Sciatic nerve (tissue), 2 donors: ENCODE measurements at regions not wholly inside any gene's neighbourhood (a gene's known extent, or its start where the extent isn't known, plus 50 kb on each side); places are given as distances from the start of the nearest gene placed in this dataset.

ENCODE experiments used
- ATAC-seq: fragments of 200-7000 bp; cut with Tn5 transposase; one replicate; pipeline ENCODE4 v1.9.1; 2020; ENCODE audit warnings: mild to moderate bottlenecking, moderate library complexity
- DNase-seq: peaks from one replicate; pipeline ENCODE4 v3.0.0-alpha.2; 2020; ENCODE audit warnings: low spot score
- intact Hi-C: fragments of 100-400 bp; cut with DNase I; formaldehyde crosslinking; loops from one replicate; pipeline ENCODE4 v1.14.2; 2022
- donor health status: DM: no; HTN: no; CAD: no.
- donor health status: DM: no; HTN: no; CAD: no.

GRCh38 chr1:173128742-173129141 lies 78.0 kb upstream of the TNFSF18 start:
- no peak for DNase-seq
- intact Hi-C loops, result no loop called here
- no peak for ATAC-seq

DNA sequence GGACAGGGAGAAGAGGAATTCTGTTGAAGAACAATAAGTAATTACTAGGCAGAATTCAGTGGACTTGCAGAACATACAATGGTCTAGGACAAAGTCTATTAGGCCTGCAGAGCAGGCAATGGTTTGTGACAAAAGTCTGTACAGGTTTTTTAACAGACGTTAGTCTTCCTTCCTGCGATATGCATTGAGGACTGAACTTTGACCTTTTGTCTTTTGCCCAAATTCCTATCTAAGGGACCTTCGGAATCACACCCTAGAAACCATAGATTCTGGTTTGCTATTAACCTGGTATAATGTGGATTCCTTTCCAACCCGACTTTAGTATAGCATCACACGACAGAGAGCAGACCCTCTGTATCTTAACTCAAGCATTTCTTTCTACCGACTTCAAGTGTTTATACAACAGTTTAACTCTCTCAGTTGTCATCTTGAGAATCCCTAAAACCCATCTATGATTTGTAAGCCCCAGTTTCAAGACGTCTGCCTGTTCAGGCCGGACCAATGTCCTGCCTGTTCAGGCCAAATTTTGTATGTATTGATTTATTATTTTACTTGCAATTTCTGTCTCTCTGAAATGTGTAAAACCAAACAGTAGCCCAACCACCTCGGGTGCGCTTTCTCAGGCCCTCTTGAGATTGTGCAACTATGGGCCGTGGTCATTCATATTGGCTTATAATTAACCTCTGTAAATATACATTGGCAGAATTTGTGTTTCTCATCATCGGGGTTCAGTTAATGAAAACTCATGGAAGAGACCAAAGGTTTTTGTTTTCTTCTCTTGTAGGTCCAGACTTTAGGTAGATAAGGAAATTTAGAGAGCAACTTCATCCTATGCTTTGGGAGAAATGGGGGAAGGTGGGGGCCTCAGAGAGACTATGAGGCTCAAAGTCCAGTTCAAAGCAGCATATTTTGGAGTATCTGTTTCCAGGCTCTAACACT lies 76.9 kb upstream of the TNFSF18 start:
- intact Hi-C loops, result no loop called here
- DNase-seq (no peak), ATAC-seq (no peak)

DNA sequence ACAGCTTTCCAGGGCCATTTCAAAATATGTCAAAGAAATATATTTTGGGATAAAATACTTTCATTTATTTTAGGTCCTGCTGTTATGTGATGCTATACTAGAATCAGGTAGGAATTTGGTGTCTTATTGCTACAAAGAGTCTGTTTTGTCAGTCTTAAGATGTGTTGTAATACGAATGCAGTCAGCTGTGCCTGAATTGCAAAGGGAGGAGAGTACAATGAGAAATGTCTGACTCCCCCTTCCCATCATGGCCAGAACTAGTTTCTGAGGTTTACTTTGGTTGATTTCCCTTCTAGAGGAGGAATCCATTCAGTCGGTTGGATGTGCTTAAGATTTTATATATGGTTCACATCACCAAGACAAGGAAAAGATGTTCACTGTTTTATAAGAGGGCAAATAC lies 75.7 kb upstream of the TNFSF18 start:
- intact Hi-C loops, result no loop called here

DNA sequence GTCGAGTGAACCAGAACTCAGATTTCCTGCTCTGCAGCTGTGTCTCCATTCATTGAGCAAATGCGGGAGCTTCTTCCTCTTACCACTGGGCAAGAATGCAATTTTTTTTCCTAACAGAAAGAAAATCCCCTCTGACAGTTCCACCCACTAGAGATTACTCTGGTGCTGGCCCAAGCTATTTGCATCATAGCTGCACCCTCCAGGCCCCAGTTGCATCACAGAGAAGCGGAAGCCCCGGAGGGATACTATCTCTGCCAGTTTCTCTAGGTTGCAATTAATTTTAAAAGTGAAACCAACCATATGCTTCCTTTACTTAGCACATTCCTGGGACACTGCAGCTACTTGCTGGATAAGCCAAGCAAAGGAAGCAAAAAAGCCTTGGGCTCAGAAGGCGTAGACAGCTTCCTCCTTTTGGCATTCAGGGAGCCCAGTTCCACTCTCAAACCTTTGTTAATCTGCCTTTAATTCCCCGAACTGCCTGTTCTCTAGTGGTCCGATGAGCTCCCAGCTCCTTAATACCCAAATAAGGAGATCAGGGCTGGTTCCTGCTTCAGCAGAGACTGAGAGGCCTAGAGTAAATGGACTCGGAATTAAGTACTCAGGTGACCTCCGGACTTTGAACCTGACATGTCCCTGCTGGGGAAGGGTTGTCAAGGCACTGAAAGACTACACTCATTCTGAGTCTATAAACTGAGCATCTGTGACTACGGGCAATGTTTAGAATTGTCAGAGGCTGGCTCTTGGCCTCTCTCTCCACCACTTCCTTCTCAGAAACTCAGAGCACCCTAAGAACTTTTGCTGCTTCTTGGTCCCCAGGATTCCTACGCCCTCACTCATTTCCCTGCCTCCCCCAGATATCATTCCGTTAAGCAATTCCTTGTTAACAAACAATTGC lies 72.5 kb upstream of the TNFSF18 start:
- intact Hi-C loops, result no loop called here
- ATAC-seq (peak; percentile 96), DNase-seq (peak; percentile 77)

More for the DNA sequence above, 75.7 kb upstream of the TNFSF18 start:
- ATAC-seq (no peak), DNase-seq (no peak)

GRCh38 chr1:173122344-173122935 lies 71.7 kb upstream of the TNFSF18 start:
- DNase-seq, result no peak
- intact Hi-C loops, result no loop called here
- peak; percentile 33 for ATAC-seq

GRCh38 chr1:173118404-173118803 lies 67.7 kb upstream of the TNFSF18 start:
- DNase-seq (no peak), ATAC-seq (no peak)
- intact Hi-C loops, result no loop called here

GRCh38 chr1:173117761-173118160 lies 67.0 kb upstream of the TNFSF18 start:
- ATAC-seq, result no peak

DNA sequence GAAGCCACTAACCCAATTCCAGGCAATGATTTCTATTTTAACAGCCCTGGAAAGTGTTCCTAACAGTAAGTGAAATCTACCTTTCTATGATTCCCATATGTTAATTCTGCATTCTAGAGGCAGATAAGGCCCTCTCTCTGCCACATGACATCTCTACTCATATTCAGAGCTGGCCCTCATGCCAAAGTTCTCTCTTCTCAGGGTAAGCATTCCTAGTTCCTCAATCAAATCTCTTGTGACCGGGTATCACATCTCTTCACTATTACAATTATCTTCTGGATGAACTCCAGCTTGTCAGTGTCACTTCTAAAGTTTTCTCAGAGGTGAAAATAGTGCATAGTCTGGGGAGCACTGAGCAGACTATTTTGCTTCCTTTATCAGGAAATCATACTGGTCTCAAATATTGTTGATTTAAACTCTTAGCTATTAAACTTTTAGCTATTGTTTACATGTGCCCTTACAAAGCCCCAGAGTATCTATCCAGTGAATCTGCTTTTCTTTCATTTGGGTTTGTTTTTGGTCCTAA lies 66.4 kb upstream of the TNFSF18 start:
- ATAC-seq, result peak; percentile 62
- no peak for DNase-seq

More at GRCh38 chr1:173117761-173118160, 67.0 kb upstream of the TNFSF18 start:
- no peak for DNase-seq
- intact Hi-C loops, result no loop called here

DNA sequence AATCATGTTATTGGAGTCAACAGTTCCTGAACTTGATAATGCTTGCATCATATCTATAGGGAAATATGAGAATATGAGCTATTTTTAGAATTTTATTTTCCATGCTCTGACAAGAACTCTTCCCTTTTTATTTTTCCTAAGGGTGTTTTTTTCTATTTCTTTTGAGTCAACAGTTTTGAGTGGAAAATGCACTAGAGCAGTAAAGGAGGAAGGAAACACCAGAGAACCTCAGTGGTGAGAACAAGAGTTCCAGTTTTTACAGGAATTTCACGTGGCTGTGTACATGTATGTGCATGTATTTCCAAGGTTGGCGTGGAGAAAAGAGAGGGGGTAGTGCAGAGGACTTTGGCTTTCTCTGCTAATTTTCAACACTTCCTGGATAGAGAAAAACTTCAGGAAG lies 63.6 kb upstream of the TNFSF18 start:
- intact Hi-C loops, result no loop called here
- peak; percentile 36 for ATAC-seq

More for the DNA sequence above, 66.4 kb upstream of the TNFSF18 start:
- intact Hi-C loops, result no loop called here

DNA sequence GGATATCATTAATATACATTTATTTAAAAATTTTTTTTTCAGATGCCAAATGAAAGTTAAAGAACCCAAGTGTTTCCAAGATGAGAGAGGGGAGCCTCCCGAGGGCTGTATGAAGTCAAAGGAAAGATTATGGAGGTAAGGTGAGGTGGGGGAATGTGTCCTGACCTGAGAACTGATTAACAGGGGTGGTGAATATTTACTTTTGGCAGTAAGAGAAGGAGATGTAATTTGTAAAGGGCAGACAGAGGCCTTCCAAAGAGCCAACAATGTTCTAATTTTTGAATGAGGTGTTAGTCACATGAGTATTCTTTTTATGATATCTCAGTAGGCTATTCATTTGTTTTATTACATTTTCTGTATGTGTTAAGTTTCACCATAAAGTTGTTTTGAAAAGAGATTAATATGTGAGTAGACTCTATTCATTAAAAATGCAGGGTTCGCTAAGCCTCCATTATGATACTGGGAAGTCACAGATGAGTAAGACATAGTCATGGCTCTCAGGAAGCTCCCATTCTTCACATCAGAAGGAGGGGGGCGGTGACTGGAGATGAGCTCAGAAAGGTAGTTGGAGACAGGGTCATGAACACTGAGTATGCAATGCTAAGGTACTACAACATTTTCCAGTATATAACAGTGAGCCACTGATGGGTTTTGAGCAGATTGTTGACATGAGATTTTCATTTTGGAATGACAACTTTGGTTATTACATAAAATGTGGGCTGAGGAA lies 62.4 kb upstream of the TNFSF18 start:
- no peak for ATAC-seq
- intact Hi-C loops, result no loop called here
- DNase-seq, result no peak

More for the DNA sequence above, 63.6 kb upstream of the TNFSF18 start:
- DNase-seq, result no peak

DNA sequence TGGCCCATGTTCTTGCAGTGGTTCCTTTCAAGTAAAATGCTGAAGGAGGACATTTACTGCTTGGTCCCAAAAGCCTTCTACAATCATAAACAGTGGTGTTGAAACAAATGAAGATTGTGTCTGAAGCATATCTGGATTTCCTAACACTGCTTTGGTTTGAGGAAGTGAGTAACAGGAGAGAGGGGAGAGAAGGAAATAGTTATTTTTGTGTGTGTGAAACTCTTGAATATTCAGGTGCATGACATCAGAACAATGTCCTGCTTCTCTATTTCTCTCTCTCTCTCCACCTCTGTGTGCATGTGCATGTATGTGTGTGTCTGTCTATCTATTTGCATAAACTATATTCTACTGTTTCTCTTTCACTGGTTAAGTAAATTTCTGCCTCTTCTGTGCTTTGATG lies 61.4 kb upstream of the TNFSF18 start:
- DNase-seq, result no peak
- ATAC-seq, result peak; percentile 48
- intact Hi-C loops, result no loop called here

- intact Hi-C loops, result no loop called here
- no peak for ATAC-seq
- no peak for DNase-seq
Observed at GRCh38 chr1:173107696-173108095, 57.0 kb upstream of the TNFSF18 start.

- no peak for DNase-seq
- intact Hi-C loops, result no loop called here
- no peak for ATAC-seq
Observed at GRCh38 chr1:173103006-173103405, 52.3 kb upstream of the TNFSF18 start.

DNA sequence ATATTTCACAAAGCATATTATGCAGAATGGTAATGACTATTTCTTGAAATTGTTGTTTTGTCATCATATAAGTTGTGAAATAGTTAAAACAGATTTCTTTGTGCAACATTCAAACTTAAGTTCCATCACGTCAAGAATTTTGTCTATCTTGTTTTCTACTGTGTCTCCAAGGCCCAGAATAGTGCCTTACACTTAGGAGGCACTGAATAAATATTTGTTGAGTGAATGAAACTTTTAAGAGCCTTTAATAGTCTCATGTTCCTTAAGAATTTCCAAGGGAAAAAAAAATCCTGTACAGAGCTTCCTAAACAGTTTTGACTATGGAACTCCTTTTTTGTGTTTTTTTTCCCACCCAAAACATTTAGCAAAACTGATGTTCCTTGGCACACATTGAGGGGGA lies 50.8 kb upstream of the TNFSF18 start:
- ATAC-seq, result no peak
- intact Hi-C loops, result no loop called here

GRCh38 chr1:173100476-173101107 lies 49.9 kb upstream of the TNFSF18 start:
- no peak for ATAC-seq
- intact Hi-C loops, result no loop called here
- DNase-seq, result no peak

More for the DNA sequence above, 50.8 kb upstream of the TNFSF18 start:
- no peak for DNase-seq
